OCI-LY7 (cell line): ENCODE measurements at regions not wholly inside any gene's neighbourhood (a gene's known extent, or its start where the extent isn't known, plus 50 kb on each side); places are given as distances from the start of the nearest gene placed in this dataset.

Experiments used
- BruUV-seq: library from RNA; stranded (reverse); fragments of 400-500 nt; replicated peaks from 2 replicates; lab custom pipeline; 2021; lab: Mats Ljungman, UMichigan
- CTCF ChIA-PET: fragments of 300-600 bp; sonication (Branson Sonifier 250); formaldehyde crosslinking; loops from one replicate; lab custom pipeline; 2022; ENCODE audit warnings: antibody characterized with exemption; ENCODE audit not compliant: unreplicated experiment; lab: Charles Lee
- POLR2A ChIA-PET: fragments of 300-600 bp; sonication (Branson Sonifier 250); formaldehyde crosslinking; loops from one replicate; lab custom pipeline; 2022; ENCODE audit warnings: antibody characterized with exemption; lab: Charles Lee
- DNase-seq: peaks from one replicate; pipeline ENCODE4 v3.0.0-alpha.2; 2015; ENCODE audit warnings: low spot score
- H2AFZ ChIP-seq: fragments of 200-600 bp; sonication (generic), shearing (Covaris generic); 2 replicates; pipeline ENCODE4 v1.6.1; 2014; ENCODE audit warnings: mild to moderate bottlenecking, antibody characterized with exemption, low read length, moderate library complexity
- H3K27ac ChIP-seq: fragments of 200-600 bp; sonication (generic); 2 replicates; pipeline ENCODE4 v1.5.1; 2014; ENCODE audit warnings: mixed run types, low read depth, mild to moderate bottlenecking, moderate library complexity, low read length, inconsistent platforms; ENCODE audit not compliant: poor library complexity, severe bottlenecking
- H3K36me3 ChIP-seq: fragments of 200-600 bp; sonication (generic); 2 replicates; pipeline ENCODE4 v1.6.1; 2014; ENCODE audit warnings: mild to moderate bottlenecking, antibody characterized with exemption, low read length, moderate library complexity, mixed read lengths; ENCODE audit not compliant: insufficient read depth
- H3K4me1 ChIP-seq: fragments of 200-600 bp; sonication (generic); 2 replicates; pipeline ENCODE4 v1.5.1; 2014; ENCODE audit warnings: mild to moderate bottlenecking, low read length; ENCODE audit not compliant: insufficient read depth, poor library complexity, severe bottlenecking
- H3K4me2 ChIP-seq: fragments of 200-600 bp; sonication (generic); 2 replicates; pipeline ENCODE4 v1.6.1; 2014; ENCODE audit warnings: mild to moderate bottlenecking, low read length
- H3K4me3 ChIP-seq: fragments of 200-600 bp; sonication (generic); 2 replicates; pipeline ENCODE4 v1.5.1; 2014; ENCODE audit warnings: mild to moderate bottlenecking, low read depth, low read length; ENCODE audit not compliant: poor library complexity, severe bottlenecking
- H3K79me2 ChIP-seq: fragments of 200-600 bp; sonication (generic); 2 replicates; pipeline ENCODE4 v1.6.1; 2016; ENCODE audit warnings: low read depth, mild to moderate bottlenecking, low read length, moderate library complexity, mixed read lengths; ENCODE audit not compliant: insufficient read depth
- H3K9me2 ChIP-seq: fragments of 200-600 bp; sonication (generic); 2 replicates; pipeline ENCODE4 v1.6.1; 2016; ENCODE audit warnings: mild to moderate bottlenecking, low read length, mixed read lengths; ENCODE audit not compliant: insufficient read depth
- H3K9me3 ChIP-seq: fragments of 200-600 bp; sonication (generic); 2 replicates; pipeline ENCODE4 v1.6.1; 2014; ENCODE audit warnings: mild to moderate bottlenecking, mixed run types, low read length, mixed read lengths
- H4K20me1 ChIP-seq: fragments of 200-600 bp; sonication (generic); 2 replicates; pipeline ENCODE4 v1.6.1; 2014; ENCODE audit warnings: mild to moderate bottlenecking, antibody characterized with exemption, low read length, moderate library complexity, mixed read lengths; ENCODE audit not compliant: insufficient read depth
- EZH2phosphoT487 ChIP-seq: fragments of 200-600 bp; sonication (generic); IDR thresholded peaks from 2 replicates; pipeline ENCODE4 v1.6.1; 2018; ENCODE audit warnings: low read depth, borderline replicate concordance, mild to moderate bottlenecking, mixed run types, antibody characterized with exemption, low read length, moderate library complexity, mixed read lengths
- intact Hi-C: fragments of 100-400 bp; cut with micrococcal nuclease; formaldehyde crosslinking; loops from one replicate; pipeline ENCODE4 v1.10.0; 2022; ENCODE audit not compliant: unreplicated experiment
- TF ChIP-seq, protein P1 (sequence below): fragments of 200-600 bp; sonication (generic); conservative IDR thresholded peaks from 2 replicates; pipeline ENCODE4 v1.5.1; 2014; ENCODE audit warnings: mild to moderate bottlenecking, antibody characterized with exemption, low read length, moderate library complexity, mixed read lengths

DNA sequence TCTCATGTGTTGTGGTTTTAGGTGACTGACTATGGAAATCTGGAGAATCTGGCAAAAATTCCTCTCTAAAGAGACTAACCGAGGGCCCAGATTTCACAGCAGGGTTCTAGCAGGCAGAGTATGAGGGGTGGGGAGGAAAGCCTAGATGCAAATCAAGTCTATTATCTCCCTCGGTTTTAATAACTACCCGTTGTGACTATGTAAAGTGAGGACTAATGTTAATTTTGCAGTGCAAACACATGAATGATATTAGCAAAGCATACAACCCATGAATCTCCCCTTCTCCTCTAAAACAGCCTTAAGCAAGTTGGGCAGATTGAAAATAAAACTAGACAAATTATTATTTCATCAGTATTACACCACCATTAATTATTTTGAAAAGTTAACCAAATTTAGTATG, 131.4 kb downstream of the SLITRK2 start:
- H3K9me3 ChIP-seq, result no peaks in the 10 kb centered on the region
- no peak overlapping the region for H2AFZ ChIP-seq
- no peak overlapping the region for H3K4me3 ChIP-seq
- no TSS peak for BruUV-seq
- no peaks in the 10 kb centered on the region for H3K4me1 ChIP-seq
- POLR2A ChIA-PET, result interaction anchor here (0.6 kb wide), 1 partner anchor 20 kb away, joined by 3 read pairs; no protein-coding TSS in a partner anchor
- TF ChIP-seq, protein P1, sequence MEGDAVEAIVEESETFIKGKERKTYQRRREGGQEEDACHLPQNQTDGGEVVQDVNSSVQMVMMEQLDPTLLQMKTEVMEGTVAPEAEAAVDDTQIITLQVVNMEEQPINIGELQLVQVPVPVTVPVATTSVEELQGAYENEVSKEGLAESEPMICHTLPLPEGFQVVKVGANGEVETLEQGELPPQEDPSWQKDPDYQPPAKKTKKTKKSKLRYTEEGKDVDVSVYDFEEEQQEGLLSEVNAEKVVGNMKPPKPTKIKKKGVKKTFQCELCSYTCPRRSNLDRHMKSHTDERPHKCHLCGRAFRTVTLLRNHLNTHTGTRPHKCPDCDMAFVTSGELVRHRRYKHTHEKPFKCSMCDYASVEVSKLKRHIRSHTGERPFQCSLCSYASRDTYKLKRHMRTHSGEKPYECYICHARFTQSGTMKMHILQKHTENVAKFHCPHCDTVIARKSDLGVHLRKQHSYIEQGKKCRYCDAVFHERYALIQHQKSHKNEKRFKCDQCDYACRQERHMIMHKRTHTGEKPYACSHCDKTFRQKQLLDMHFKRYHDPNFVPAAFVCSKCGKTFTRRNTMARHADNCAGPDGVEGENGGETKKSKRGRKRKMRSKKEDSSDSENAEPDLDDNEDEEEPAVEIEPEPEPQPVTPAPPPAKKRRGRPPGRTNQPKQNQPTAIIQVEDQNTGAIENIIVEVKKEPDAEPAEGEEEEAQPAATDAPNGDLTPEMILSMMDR, result no peak
- TF ChIP-seq EZH2phosphoT487, result no peak
- no peak for DNase-seq
- CTCF ChIA-PET, result no interaction called here
- H4K20me1 ChIP-seq, result no peaks in the 10 kb centered on the region
- no peaks in the 10 kb centered on the region for H3K79me2 ChIP-seq
- H3K27ac ChIP-seq, result no peak overlapping the region
- no peaks in the 10 kb centered on the region for H3K9me2 ChIP-seq
- H3K36me3 ChIP-seq, result no peaks in the 10 kb centered on the region
- H3K4me2 ChIP-seq, result no peak overlapping the region
- intact Hi-C loops, result no loop called here

DNA sequence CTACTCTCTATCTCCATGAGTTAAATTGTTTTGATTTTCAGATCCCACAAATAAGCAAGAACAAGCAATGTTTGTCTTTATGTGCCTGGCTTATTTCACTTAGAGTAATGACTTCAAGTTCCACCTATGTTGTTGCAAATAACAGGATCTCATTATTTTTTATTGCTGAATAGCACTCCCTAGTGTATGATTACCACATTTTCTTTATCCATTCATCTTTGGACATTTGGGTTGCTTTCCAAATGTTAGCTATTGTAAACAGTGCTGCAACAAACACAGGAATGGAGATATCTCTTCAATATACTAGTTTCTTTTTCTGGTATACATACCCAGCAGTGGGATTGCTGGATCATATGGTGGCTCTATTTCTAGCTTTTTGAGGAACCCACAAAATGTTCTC, 136.0 kb downstream of the SLITRK2 start:
- TF ChIP-seq, protein P1, result no peak
- TF ChIP-seq EZH2phosphoT487, result no peak
- no peaks in the 10 kb centered on the region for H3K9me2 ChIP-seq
- no peaks in the 10 kb centered on the region for H3K9me3 ChIP-seq
- H3K79me2 ChIP-seq, result no peaks in the 10 kb centered on the region
- BruUV-seq, result no TSS peak
- no peak overlapping the region for H3K4me3 ChIP-seq
- POLR2A ChIA-PET, result no interaction called here
- intact Hi-C loops, result no loop called here
- no peaks in the 10 kb centered on the region for H3K36me3 ChIP-seq
- H3K27ac ChIP-seq, result no peak overlapping the region
- H3K4me1 ChIP-seq, result no peaks in the 10 kb centered on the region
- no peak overlapping the region for H3K4me2 ChIP-seq
- no peaks in the 10 kb centered on the region for H4K20me1 ChIP-seq
- CTCF ChIA-PET, result no interaction called here
- no peak for DNase-seq
- no peak overlapping the region for H2AFZ ChIP-seq

DNA sequence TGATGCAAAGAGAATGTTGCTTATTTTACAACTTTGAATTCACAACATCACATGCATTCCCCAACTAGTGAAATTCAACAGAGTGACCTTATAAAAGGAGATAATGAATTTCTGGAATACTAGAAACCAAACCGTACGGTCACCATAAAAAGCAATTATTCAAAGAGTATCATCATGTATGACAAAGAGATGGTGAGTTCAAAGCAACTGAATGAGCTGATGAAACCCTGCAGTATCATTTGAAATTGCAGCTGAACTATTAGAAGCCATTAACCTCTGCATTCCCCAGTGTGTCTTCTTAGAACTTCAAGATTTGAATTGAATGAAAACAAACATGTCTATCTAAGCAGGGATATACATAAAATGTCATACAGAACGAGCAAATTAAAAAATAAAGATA, 172.4 kb downstream of the SLITRK2 start:
- intact Hi-C loops, result no loop called here
- H3K4me3 ChIP-seq, result no peak overlapping the region
- CTCF ChIA-PET, result no interaction called here

More for the DNA sequence above, 172.4 kb downstream of the SLITRK2 start:
- Histone ChIP-seq H3K4me2 (no peak overlapping the region), H3K27ac (no peak overlapping the region), H3K36me3 (no peaks in the 10 kb centered on the region), H2AFZ (no peak overlapping the region), H3K9me2 (no peaks in the 10 kb centered on the region), H3K79me2 (no peaks in the 10 kb centered on the region), H4K20me1 (no peaks in the 10 kb centered on the region), H3K9me3 (no peaks in the 10 kb centered on the region), H3K4me1 (no peaks in the 10 kb centered on the region)
- no peak for DNase-seq
- TF ChIP-seq, protein P1, result no peak
- TF ChIP-seq EZH2phosphoT487, result no peak
- POLR2A ChIA-PET, result no interaction called here
- BruUV-seq, result no TSS peak
